DOHH2 (cell line): ENCODE measurements at regions not wholly inside any gene's neighbourhood (a gene's known extent, or its start where the extent isn't known, plus 50 kb on each side); places are given as distances from the start of the nearest gene placed in this dataset.

ENCODE experiments used
- H3F3A ChIP-seq: fragments of 200-600 bp; sonication (generic), shearing (Covaris generic); 2 replicates; pipeline ENCODE4 v1.6.0; 2016; ENCODE audit warnings: antibody characterized with exemption, mild to moderate bottlenecking; ENCODE audit not compliant: control insufficient read depth, insufficient read depth
- H3K27ac ChIP-seq: fragments of 200-600 bp; sonication (generic); 2 replicates; pipeline ENCODE4 v1.5.1; 2014; ENCODE audit warnings: low read depth, mild to moderate bottlenecking, low read length, moderate library complexity
- H3K27me3 ChIP-seq: fragments of 200-600 bp; sonication (generic); 2 replicates; pipeline ENCODE4 v1.6.1; 2014; ENCODE audit warnings: mild to moderate bottlenecking, low read length, mixed read lengths; ENCODE audit not compliant: control insufficient read depth
- H3K36me3 ChIP-seq: fragments of 200-600 bp; sonication (generic); 2 replicates; pipeline ENCODE4 v1.6.1; 2014; ENCODE audit warnings: mild to moderate bottlenecking, low read length, moderate library complexity, mixed read lengths; ENCODE audit not compliant: control insufficient read depth
- H3K4me1 ChIP-seq: fragments of 200-600 bp; sonication (generic); 2 replicates; pipeline ENCODE4 v1.6.1; 2014; ENCODE audit warnings: mild to moderate bottlenecking, low read length, mixed read lengths; ENCODE audit not compliant: control insufficient read depth
- H3K4me2 ChIP-seq: fragments of 200-600 bp; sonication (generic); 2 replicates; pipeline ENCODE4 v1.6.0; 2014; ENCODE audit warnings: mild to moderate bottlenecking, low read length, moderate library complexity
- H3K4me3 ChIP-seq: fragments of 200-600 bp; sonication (generic); 2 replicates; pipeline ENCODE4 v1.5.1; 2014; ENCODE audit warnings: mild to moderate bottlenecking, low read length, mixed read lengths
- H3K79me2 ChIP-seq: fragments of 200-600 bp; sonication (generic); 2 replicates; pipeline ENCODE4 v1.6.1; 2014; ENCODE audit warnings: mild to moderate bottlenecking, low read length, mixed read lengths; ENCODE audit not compliant: control insufficient read depth
- H3K9me2 ChIP-seq: fragments of 200-600 bp; sonication (generic); replicated peaks from 2 replicates; pipeline ENCODE4 v1.6.1; 2014; ENCODE audit warnings: mild to moderate bottlenecking, low read length, mixed read lengths; ENCODE audit not compliant: control insufficient read depth
- H3K9me3 ChIP-seq: fragments of 200-600 bp; sonication (generic); 2 replicates; pipeline ENCODE4 v1.6.1; 2014; ENCODE audit warnings: antibody characterized with exemption, low read length, mixed read lengths; ENCODE audit not compliant: control insufficient read depth, insufficient read depth
- H4K20me1 ChIP-seq: fragments of 200-600 bp; sonication (generic); 2 replicates; pipeline ENCODE4 v1.6.0; 2014; ENCODE audit warnings: low read depth, mild to moderate bottlenecking, antibody characterized with exemption, low read length, moderate library complexity; ENCODE audit not compliant: control insufficient read depth, insufficient read depth
- CTCF ChIP-seq: fragments of 200-600 bp; sonication (generic); IDR thresholded peaks from one replicate; pipeline ENCODE4 v1.5.1; 2014; ENCODE audit warnings: antibody characterized with exemption, mild to moderate bottlenecking, low read depth, low read length; ENCODE audit not compliant: poor library complexity, severe bottlenecking
- EZH2phosphoT487 ChIP-seq: fragments of 200-600 bp; sonication (generic); IDR thresholded peaks from 2 replicates; pipeline ENCODE4 v1.6.1; 2017; ENCODE audit warnings: borderline replicate concordance, mild to moderate bottlenecking, antibody characterized with exemption, low read length, moderate library complexity, mixed read lengths

GRCh38 chr6:119628691-119629594, 279.4 kb upstream of the MAN1A1 start:
- Histone ChIP-seq H3K27me3 (no peaks in the 10 kb centered on the region), H3K9me2 (no peaks in the 10 kb centered on the region), H3K27ac (no peak overlapping the region), H3F3A (no peaks in the 10 kb centered on the region), H3K9me3 (no peaks in the 10 kb centered on the region), H4K20me1 (no peaks in the 10 kb centered on the region), H3K4me2 (no peak overlapping the region), H3K4me1 (no peaks in the 10 kb centered on the region), H3K79me2 (no peaks in the 10 kb centered on the region), H3K4me3 (no peak overlapping the region), H3K36me3 (no peaks in the 10 kb centered on the region)
- TF ChIP-seq EZH2phosphoT487 (no peak), CTCF (no peak)

GRCh38 chr6:119627908-119628669, 278.5 kb upstream of the MAN1A1 start:
- Histone ChIP-seq H3K9me2 (no peaks in the 10 kb centered on the region), H3F3A (no peaks in the 10 kb centered on the region), H3K36me3 (no peaks in the 10 kb centered on the region), H3K4me2 (no peak overlapping the region), H4K20me1 (no peaks in the 10 kb centered on the region), H3K27me3 (no peaks in the 10 kb centered on the region), H3K27ac (no peak overlapping the region), H3K4me3 (no peak overlapping the region), H3K4me1 (no peaks in the 10 kb centered on the region), H3K79me2 (no peaks in the 10 kb centered on the region), H3K9me3 (no peaks in the 10 kb centered on the region)
- TF ChIP-seq EZH2phosphoT487, result no peak

DNA sequence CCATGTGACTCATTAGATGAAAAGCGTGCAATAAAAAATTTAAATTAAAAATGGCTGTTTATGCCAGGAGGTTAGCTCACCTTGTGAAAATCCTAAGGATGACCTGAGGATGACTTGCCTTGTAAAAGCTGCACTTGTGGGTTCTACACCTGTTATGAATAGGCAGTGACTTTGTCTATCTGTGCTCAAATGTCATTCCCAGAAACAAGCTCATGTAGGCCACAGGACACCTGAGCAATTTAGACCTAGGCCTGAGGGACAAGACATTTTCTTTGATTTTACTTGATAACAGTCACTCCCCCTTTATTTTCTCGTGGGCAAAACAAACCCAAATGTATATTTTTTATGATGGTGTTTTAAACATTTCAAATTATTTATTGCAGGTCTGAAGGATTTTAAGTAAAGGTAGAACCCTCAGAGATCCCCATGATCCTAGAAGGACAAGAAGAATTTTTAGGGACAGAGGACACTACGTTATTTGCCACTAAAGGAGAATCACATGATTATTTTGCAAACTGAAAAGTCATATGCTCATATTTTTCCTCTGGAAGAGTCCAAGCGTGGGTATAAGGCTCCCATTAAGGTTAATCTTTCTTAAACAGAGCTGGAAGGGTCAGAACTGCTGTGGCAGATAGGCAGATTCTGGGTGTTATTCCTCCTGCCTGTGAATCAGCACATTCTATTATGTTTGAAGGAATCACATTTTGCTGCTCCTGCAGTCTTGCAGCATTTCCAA, 277.5 kb upstream of the MAN1A1 start:
- no peaks in the 10 kb centered on the region for H3K4me1 ChIP-seq
- TF ChIP-seq EZH2phosphoT487 (no peak), CTCF (no peak)
- H3K27ac ChIP-seq, result no peak overlapping the region
- no peaks in the 10 kb centered on the region for H3K27me3 ChIP-seq
- H3K9me3 ChIP-seq, result no peaks in the 10 kb centered on the region
- H3K79me2 ChIP-seq, result no peaks in the 10 kb centered on the region
- no peaks in the 10 kb centered on the region for H3K36me3 ChIP-seq
- H4K20me1 ChIP-seq, result no peaks in the 10 kb centered on the region
- H3K4me3 ChIP-seq, result no peak overlapping the region
- no peaks in the 10 kb centered on the region for H3F3A ChIP-seq
- no peak overlapping the region for H3K4me2 ChIP-seq
- H3K9me2 ChIP-seq, result no peaks in the 10 kb centered on the region
